AG09319 (cell line): ENCODE measurements at regions not wholly inside any gene's neighbourhood (a gene's known extent, or its start where the extent isn't known, plus 50 kb on each side); places are given as distances from the start of the nearest gene placed in this dataset.

Experiments
- DNase-seq: peaks from one replicate; pipeline ENCODE4 v3.0.0-alpha.2; 2010; ENCODE audit warnings: low read depth; ENCODE audit errors: extremely low read depth
- TF ChIP-seq, protein P1 (sequence below): IDR thresholded peaks from 2 replicates; pipeline ENCODE4 v1.5.1; 2011; ENCODE audit warnings: low read depth, mild to moderate bottlenecking, inconsistent platforms, low read length, moderate library complexity

DNA sequence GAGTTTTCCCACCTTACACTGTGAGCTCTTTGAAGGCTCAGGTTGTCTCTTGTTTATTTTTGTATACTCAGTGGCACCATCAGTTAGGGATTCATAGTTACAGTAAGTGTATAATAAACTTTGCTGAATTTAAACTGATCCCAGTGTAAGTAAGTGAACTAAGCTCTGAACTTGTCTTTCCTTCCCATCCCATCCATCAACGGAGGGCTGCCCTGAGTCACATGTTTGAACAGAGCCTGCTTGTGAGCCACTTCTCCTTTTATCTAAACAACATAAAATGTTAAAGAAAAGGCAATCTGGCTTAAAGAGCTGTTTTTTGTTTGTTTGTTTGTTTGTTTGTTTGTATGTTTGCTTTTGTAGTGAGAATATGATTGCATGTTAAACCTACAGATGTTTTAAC lies 185.7 kb upstream of the MARCKS start:
- TF ChIP-seq, protein P1, sequence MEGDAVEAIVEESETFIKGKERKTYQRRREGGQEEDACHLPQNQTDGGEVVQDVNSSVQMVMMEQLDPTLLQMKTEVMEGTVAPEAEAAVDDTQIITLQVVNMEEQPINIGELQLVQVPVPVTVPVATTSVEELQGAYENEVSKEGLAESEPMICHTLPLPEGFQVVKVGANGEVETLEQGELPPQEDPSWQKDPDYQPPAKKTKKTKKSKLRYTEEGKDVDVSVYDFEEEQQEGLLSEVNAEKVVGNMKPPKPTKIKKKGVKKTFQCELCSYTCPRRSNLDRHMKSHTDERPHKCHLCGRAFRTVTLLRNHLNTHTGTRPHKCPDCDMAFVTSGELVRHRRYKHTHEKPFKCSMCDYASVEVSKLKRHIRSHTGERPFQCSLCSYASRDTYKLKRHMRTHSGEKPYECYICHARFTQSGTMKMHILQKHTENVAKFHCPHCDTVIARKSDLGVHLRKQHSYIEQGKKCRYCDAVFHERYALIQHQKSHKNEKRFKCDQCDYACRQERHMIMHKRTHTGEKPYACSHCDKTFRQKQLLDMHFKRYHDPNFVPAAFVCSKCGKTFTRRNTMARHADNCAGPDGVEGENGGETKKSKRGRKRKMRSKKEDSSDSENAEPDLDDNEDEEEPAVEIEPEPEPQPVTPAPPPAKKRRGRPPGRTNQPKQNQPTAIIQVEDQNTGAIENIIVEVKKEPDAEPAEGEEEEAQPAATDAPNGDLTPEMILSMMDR, result no peak

DNA sequence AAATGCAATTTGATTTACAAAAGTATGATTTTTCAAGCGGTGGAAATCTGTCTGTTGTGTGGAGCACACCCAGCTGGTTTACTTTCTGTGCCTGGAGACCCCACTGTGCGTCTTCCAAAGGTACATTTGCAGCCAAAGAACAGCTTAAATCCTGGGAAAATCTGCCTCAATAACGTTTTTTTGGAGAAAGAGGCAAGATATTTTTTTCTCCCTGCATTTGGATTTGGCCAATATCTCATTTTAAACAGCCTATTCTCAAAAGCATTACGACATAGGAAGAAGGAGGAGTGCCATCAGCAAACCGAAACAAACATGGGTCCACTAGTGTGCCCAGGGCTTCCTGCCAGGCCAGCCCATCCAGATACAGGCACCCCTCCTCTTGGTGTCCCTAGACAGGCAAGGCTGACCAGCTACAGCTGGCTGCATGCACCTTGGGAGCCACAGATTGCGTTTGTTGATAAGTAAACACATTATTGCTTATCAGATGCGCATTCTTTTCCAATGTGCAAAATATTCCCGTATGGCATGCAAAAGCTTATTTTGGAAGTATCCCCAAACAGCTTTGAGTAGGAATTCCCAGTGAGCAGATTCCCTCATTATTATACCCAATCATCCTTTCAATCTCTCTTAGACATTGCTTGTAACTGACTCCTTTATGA lies 184.5 kb upstream of the MARCKS start:
- TF ChIP-seq, protein P1, result no peak
- DNase-seq, result peak; percentile 83

More for the DNA sequence above, 185.7 kb upstream of the MARCKS start:
- no peak for DNase-seq

DNA sequence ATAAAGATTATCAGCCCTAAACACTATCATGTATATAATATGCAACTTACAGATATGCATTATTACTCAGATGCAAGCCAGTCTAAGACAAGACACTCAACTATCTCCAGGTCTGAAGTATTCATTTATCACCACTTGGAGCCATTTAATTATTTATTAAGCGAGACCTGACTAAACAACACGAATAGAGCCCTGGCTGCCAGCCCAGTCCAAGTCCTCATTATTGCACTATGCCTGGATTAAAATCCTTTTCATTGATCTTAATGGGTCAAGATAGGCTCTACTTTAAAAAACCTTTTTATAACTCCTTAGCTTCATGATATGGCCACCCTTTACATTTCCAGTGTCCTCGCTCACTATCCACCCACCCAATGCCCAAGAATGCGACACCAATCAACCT lies 183.1 kb upstream of the MARCKS start:
- TF ChIP-seq, protein P1, result no peak
- no peak for DNase-seq

DNA sequence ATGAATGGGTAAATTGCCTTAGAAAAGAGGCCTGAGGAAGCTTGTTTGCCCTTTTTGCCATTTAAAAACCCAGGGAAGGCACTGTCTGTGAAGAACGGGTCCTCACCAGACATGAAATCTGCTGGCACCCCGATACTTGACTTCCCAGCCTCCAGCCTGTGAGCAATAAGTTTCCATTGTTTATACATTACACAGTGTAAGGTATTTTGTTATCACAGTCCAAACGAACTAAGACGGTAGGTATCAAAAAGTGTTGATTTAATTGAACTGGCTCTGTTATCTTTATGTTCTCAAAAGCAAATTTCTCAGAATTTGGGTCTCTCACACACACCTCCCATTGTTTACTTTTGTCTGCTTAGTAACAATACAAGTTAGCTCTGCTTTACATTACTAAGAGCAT lies 181.1 kb upstream of the MARCKS start:
- TF ChIP-seq, protein P1, result no peak

DNA sequence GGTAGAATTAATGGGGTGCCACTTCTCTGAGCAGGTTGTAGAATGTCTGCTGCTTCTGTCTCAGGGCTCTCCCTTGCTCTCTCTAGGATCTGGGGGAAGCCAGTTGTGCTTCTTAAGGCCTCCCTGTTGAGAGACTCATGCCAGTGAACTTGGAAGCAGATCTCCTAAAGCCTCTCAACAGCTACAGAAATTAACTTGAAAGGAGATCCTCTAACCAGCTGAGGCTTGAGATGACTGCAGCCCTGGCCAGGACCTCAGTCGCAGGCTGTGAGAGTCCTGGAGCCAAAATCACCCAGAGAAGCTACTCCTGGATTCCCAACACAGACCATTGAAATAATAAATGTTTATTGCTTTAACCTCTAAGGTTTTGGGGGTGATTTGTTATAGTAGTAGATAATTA lies 180.2 kb upstream of the MARCKS start:
- DNase-seq, result no peak
- TF ChIP-seq, protein P1, result no peak

More for the DNA sequence above, 181.1 kb upstream of the MARCKS start:
- DNase-seq, result no peak

DNA sequence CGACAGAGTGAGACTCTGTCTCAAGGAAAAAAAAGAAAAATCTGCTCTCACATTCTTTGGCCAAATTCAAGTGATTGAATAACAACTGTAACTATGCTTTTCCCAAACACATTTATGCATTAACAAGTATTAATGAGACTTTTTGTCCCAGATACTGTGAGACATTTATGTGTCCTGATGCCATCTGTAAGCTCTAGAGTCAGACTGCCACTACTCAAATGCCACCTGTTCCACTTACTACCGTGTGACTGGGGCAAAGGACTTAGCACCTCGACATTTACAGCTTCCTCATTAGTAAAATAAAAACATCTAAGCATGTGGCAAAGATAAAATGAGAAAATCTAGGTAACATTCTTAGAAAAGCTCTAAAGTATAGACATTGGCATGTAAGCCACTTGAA lies 178.1 kb upstream of the MARCKS start:
- TF ChIP-seq, protein P1, result no peak
- DNase-seq, result no peak

DNA sequence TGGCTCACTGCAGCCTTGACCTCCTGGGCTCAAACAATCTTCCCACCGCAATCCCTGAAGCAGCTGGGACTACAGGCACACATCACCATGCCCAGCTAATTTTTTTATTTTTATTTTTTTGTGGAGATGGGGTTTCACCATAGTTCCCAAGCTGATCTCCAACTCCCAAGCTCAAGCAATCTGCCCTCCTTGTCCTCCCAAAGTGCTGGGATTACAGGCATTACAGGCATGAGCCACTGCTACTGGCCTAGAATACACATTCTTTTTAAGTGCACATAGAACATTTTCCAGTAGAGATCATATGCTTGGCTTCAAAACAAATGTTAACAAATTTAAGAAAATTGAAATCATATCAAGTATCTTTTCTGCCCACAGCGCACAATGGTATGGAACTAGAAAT lies 176.8 kb upstream of the MARCKS start:
- TF ChIP-seq, protein P1, result no peak

More for the DNA sequence above, 176.8 kb upstream of the MARCKS start:
- no peak for DNase-seq
